ENCODE measurements at regions not wholly inside any gene's neighbourhood (a gene's known extent, or its start where the extent isn't known, plus 50 kb on each side); places are given as distances from the start of the nearest gene placed in this dataset.

DNA sequence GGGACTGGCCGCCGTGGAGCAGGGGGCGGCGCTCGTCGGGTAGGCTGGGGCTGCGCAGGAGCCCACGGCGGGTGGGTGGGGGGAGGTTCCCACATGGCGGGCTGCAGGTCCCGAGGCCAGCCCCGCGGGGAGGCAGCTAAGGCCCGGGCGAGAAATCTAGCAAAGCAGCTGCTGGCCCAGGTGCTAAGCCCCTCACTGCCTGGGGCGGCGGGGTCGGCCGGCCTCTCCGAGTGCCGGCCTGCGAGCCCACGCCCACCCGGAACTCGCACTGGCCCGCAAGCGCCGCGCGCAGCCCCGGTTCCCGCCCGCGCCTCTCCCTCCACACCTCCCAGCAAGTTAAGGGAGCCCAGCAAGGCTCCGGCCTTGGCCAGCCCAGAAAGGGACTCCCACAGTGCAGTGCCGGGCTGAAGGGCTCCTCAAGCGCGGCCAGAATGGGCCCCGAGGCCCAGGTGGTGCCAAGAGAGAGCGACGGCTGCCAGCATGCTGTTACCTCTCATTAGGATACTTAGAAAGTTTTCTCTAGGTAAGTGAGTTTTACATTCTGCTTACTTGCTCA, 1463.5 kb upstream of the MIR17HG start:
- Mint-ChIP-seq H3K27ac (no peak overlapping the region), H3K4me3 (no peak overlapping the region), H3K27me3 (no peaks in the 10 kb centered on the region), H3K4me1 (no peaks in the 10 kb centered on the region), H3K36me3 (no peaks in the 10 kb centered on the region), H3K9me3 (peaks cover 2 to 16% (median 11%) of the 10 kb centered on the region in 7 donors)
- Histone ChIP-seq H3K27me3 (ENCODE audit: control insufficient read depth, insufficient read depth, low read length) (no peaks in the 10 kb centered on the region), H3K9me3 (ENCODE audit: control insufficient read depth in 2 of 2, low read length in 2 of 2) (peaks cover 0 to 9% of the 10 kb centered on the region in 2 experiments), H3K4me1 (ENCODE audit: control insufficient read depth, insufficient read depth, low read length, poor library complexity, severe bottlenecking) (no peaks in the 10 kb centered on the region), H3K4me3 (ENCODE audit: low read depth, low read length) (no peak overlapping the region), H3K36me3 (ENCODE audit: control insufficient read depth, insufficient read depth, low read length) (no peaks in the 10 kb centered on the region), H3K27ac (ENCODE audit: insufficient read depth, low read length, poor library complexity, severe bottlenecking) (no peak overlapping the region)
- ATAC-seq (ENCODE audit: low read depth in 2 of 2) (no peak), DNase-seq (no peak)

DNA sequence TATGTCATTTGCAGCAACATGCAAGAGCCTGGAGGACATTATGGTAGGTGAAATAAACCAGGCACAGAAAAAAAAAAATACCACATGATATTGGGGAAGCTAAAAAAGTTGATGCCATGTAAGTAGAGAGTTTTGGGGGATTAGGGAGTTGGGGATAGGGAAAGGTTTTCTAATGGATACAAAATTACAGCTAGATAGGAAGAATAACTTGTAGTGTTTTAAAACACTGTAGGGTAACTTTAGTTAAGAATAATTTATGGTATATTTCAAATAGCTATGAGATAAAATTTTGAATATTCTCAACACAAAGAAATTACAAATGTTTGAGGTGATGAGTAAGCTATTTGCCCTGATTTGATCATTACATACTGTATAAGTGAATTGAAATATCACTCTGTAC, 1456.7 kb upstream of the MIR17HG start:
- H3K9me3 Mint-ChIP-seq = peaks cover 0 to 22% (median 7%) of the 10 kb centered on the region in 7 donors
- H3K36me3 Mint-ChIP-seq = no peaks in the 10 kb centered on the region
- H3K4me3 ChIP-seq (ENCODE audit: low read depth, low read length) = no peak overlapping the region
- peaks cover 2 to 6% of the 10 kb centered on the region in 2 experiments for H3K9me3 ChIP-seq (ENCODE audit: control insufficient read depth in 2 of 2, low read length in 2 of 2)
- ATAC-seq (ENCODE audit: low read depth in 2 of 2) (no peak), DNase-seq (no peak)
- no peaks in the 10 kb centered on the region for H3K4me1 Mint-ChIP-seq
- no peaks in the 10 kb centered on the region for H3K4me1 ChIP-seq (ENCODE audit: control insufficient read depth, insufficient read depth, low read length, poor library complexity, severe bottlenecking)
- no peaks in the 10 kb centered on the region for H3K27me3 ChIP-seq (ENCODE audit: control insufficient read depth, insufficient read depth, low read length)
- no peak overlapping the region for H3K27ac ChIP-seq (ENCODE audit: insufficient read depth, low read length, poor library complexity, severe bottlenecking)
- no peak overlapping the region for H3K4me3 Mint-ChIP-seq
- H3K27ac Mint-ChIP-seq = no peak overlapping the region
- no peaks in the 10 kb centered on the region for H3K27me3 Mint-ChIP-seq
- no peaks in the 10 kb centered on the region for H3K36me3 ChIP-seq (ENCODE audit: control insufficient read depth, insufficient read depth, low read length)

- Mint-ChIP-seq H3K4me3 (no peak overlapping the region), H3K27me3 (no peaks in the 10 kb centered on the region), H3K27ac (no peak overlapping the region), H3K4me1 (no peaks in the 10 kb centered on the region), H3K9me3 (peaks cover 0 to 26% (median 7%) of the 10 kb centered on the region in 7 donors), H3K36me3 (no peaks in the 10 kb centered on the region)
- ATAC-seq (ENCODE audit: low read depth in 2 of 2) (no peak), DNase-seq (no peak)
- Histone ChIP-seq H3K4me3 (ENCODE audit: low read depth, low read length) (no peak overlapping the region), H3K36me3 (ENCODE audit: control insufficient read depth, insufficient read depth, low read length) (no peaks in the 10 kb centered on the region), H3K27me3 (ENCODE audit: control insufficient read depth, insufficient read depth, low read length) (no peaks in the 10 kb centered on the region), H3K4me1 (ENCODE audit: control insufficient read depth, insufficient read depth, low read length, poor library complexity, severe bottlenecking) (no peaks in the 10 kb centered on the region), H3K27ac (ENCODE audit: insufficient read depth, low read length, poor library complexity, severe bottlenecking) (no peak overlapping the region), H3K9me3 (ENCODE audit: control insufficient read depth in 2 of 2, low read length in 2 of 2) (peaks cover 2 to 6% of the 10 kb centered on the region in 2 experiments)
Observed at GRCh38 chr13:89891416-89891815, 1456.1 kb upstream of the MIR17HG start.

GRCh38 chr13:89897681-89898080, 1449.8 kb upstream of the MIR17HG start:
- ATAC-seq (ENCODE audit: low read depth in 2 of 2) = no peak
- no peak for DNase-seq
- H3K9me3 ChIP-seq (ENCODE audit: control insufficient read depth in 2 of 2, low read length in 2 of 2) = peaks cover 3 to 6% of the 10 kb centered on the region in 2 experiments
- Mint-ChIP-seq H3K27me3 (no peaks in the 10 kb centered on the region), H3K4me1 (no peaks in the 10 kb centered on the region), H3K27ac (no peak overlapping the region), H3K9me3 (peaks cover 0 to 21% (median 5%) of the 10 kb centered on the region in 7 donors), H3K36me3 (no peaks in the 10 kb centered on the region), H3K4me3 (no peak overlapping the region)
- no peaks in the 10 kb centered on the region for H3K4me1 ChIP-seq (ENCODE audit: control insufficient read depth, insufficient read depth, low read length, poor library complexity, severe bottlenecking)
- no peak overlapping the region for H3K27ac ChIP-seq (ENCODE audit: insufficient read depth, low read length, poor library complexity, severe bottlenecking)
- no peaks in the 10 kb centered on the region for H3K27me3 ChIP-seq (ENCODE audit: control insufficient read depth, insufficient read depth, low read length)
- H3K4me3 ChIP-seq (ENCODE audit: low read depth, low read length) = no peak overlapping the region
- no peaks in the 10 kb centered on the region for H3K36me3 ChIP-seq (ENCODE audit: control insufficient read depth, insufficient read depth, low read length)

GRCh38 chr13:89899302-89900103, 1448.0 kb upstream of the MIR17HG start:
- Mint-ChIP-seq H3K27me3 (no peaks in the 10 kb centered on the region), H3K4me1 (no peaks in the 10 kb centered on the region), H3K27ac (no peak overlapping the region), H3K4me3 (no peak overlapping the region), H3K9me3 (peaks cover 0 to 20% (median 9%) of the 10 kb centered on the region in 7 donors), H3K36me3 (no peaks in the 10 kb centered on the region)
- DNase-seq (no peak), ATAC-seq (ENCODE audit: low read depth in 2 of 2) (no peak)
- Histone ChIP-seq H3K36me3 (ENCODE audit: control insufficient read depth, insufficient read depth, low read length) (no peaks in the 10 kb centered on the region), H3K4me1 (ENCODE audit: control insufficient read depth, insufficient read depth, low read length, poor library complexity, severe bottlenecking) (no peaks in the 10 kb centered on the region), H3K4me3 (ENCODE audit: low read depth, low read length) (no peak overlapping the region), H3K27ac (ENCODE audit: insufficient read depth, low read length, poor library complexity, severe bottlenecking) (no peak overlapping the region), H3K27me3 (ENCODE audit: control insufficient read depth, insufficient read depth, low read length) (no peaks in the 10 kb centered on the region), H3K9me3 (ENCODE audit: control insufficient read depth in 2 of 2, low read length in 2 of 2) (peaks cover 6% of the 10 kb centered on the region in 2 experiments)

GRCh38 chr13:89900104-89900765, 1447.3 kb upstream of the MIR17HG start:
- Histone ChIP-seq H3K27ac (ENCODE audit: insufficient read depth, low read length, poor library complexity, severe bottlenecking) (no peak overlapping the region), H3K9me3 (ENCODE audit: control insufficient read depth in 2 of 2, low read length in 2 of 2) (peaks cover 4 to 6% of the 10 kb centered on the region in 2 experiments), H3K4me1 (ENCODE audit: control insufficient read depth, insufficient read depth, low read length, poor library complexity, severe bottlenecking) (no peaks in the 10 kb centered on the region), H3K27me3 (ENCODE audit: control insufficient read depth, insufficient read depth, low read length) (no peaks in the 10 kb centered on the region), H3K4me3 (ENCODE audit: low read depth, low read length) (no peak overlapping the region), H3K36me3 (ENCODE audit: control insufficient read depth, insufficient read depth, low read length) (no peaks in the 10 kb centered on the region)
- Mint-ChIP-seq H3K36me3 (no peaks in the 10 kb centered on the region), H3K27me3 (no peaks in the 10 kb centered on the region), H3K9me3 (peaks cover 0 to 17% (median 10%) of the 10 kb centered on the region in 7 donors), H3K27ac (no peak overlapping the region), H3K4me1 (no peaks in the 10 kb centered on the region), H3K4me3 (no peak overlapping the region)
- DNase-seq (no peak), ATAC-seq (ENCODE audit: low read depth in 2 of 2) (no peak)

DNA sequence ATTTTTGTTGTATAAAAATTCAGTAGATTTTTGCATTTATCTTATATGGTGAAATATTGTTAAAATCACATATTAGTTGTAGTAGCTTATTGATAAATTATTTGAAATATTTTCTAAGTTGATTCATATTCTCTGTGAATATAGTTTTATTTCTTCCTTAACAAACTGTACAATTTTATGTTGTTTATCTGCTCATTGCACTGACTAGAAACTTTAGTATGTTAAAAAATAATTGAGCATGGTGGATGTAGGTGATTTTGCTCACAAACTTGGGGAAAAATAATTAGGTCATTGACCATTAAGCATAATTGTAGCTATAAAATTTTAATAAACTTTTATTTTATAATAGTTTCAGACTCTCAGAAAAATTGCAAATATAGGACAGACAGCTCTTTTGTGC, 1445.3 kb upstream of the MIR17HG start:
- Mint-ChIP-seq H3K4me1 (no peaks in the 10 kb centered on the region), H3K36me3 (no peaks in the 10 kb centered on the region), H3K4me3 (no peak overlapping the region)

More for the DNA sequence above, 1445.3 kb upstream of the MIR17HG start:
- no peaks in the 10 kb centered on the region for H3K27me3 Mint-ChIP-seq
- no peaks in the 10 kb centered on the region for H3K36me3 ChIP-seq (ENCODE audit: control insufficient read depth, insufficient read depth, low read length)
- H3K27ac Mint-ChIP-seq = no peak overlapping the region
- ATAC-seq (ENCODE audit: low read depth in 2 of 2) (no peak), DNase-seq (no peak)
- H3K4me3 ChIP-seq (ENCODE audit: low read depth, low read length) = no peak overlapping the region
- H3K9me3 ChIP-seq (ENCODE audit: control insufficient read depth in 2 of 2, low read length in 2 of 2) = peaks cover 0 to 6% of the 10 kb centered on the region in 2 experiments
- no peaks in the 10 kb centered on the region for H3K4me1 ChIP-seq (ENCODE audit: control insufficient read depth, insufficient read depth, low read length, poor library complexity, severe bottlenecking)
- no peaks in the 10 kb centered on the region for H3K27me3 ChIP-seq (ENCODE audit: control insufficient read depth, insufficient read depth, low read length)
- H3K9me3 Mint-ChIP-seq = peaks cover 0 to 17% (median 5%) of the 10 kb centered on the region in 7 donors
- no peak overlapping the region for H3K27ac ChIP-seq (ENCODE audit: insufficient read depth, low read length, poor library complexity, severe bottlenecking)

Measured in CD4-positive, CD25-positive, alpha-beta regulatory T cell (primary cell).